A549 (cell line): ENCODE measurements at regions not wholly inside any gene's neighbourhood (a gene's known extent, or its start where the extent isn't known, plus 50 kb on each side); places are given as distances from the start of the nearest gene placed in this dataset.

ENCODE experiments used
- ATAC-seq, 2 experiments: fragments of 200-7000 bp in 1 of 2; fragments of >200 bp in 1 of 2; cut with Nextera tagmentation in 1 of 2; cut with Tn5 transposase in 1 of 2; 3 replicates each; pipeline versions ENCODE4 v1.8.0 to v1.9.1; 2018 to 2020; ENCODE audit warnings: mild to moderate bottlenecking in 1 of 2, moderate library complexity in 1 of 2
- CTCF ChIA-PET: fragments of 300-600 bp; sonication (Branson Sonifier 250); formaldehyde crosslinking; extraction: SDS; loops from one replicate; lab custom pipeline; 2021; ENCODE audit warnings: antibody characterized with exemption, inconsistent platforms; lab: Yijun Ruan, JAX
- POLR2A ChIA-PET: fragments of 350-600 bp; formaldehyde crosslinking; extraction: SDS; loops from one replicate; lab custom pipeline; 2021; ENCODE audit warnings: antibody characterized with exemption, inconsistent platforms; lab: Yijun Ruan, JAX
- DNase-seq, 2 experiments: peaks; one replicate each; pipeline versions ENCODE4 v3.0.0 to v3.0.0-alpha.2; 2011 to 2016; ENCODE audit warnings: low read depth in 1 of 2, low spot score in 1 of 2
- FAIRE-seq: peaks from 2 replicates; lab custom pipeline; 2011; peaks lifted over from hg19 to GRCh38; lab: Jason Lieb, UNC
- H3K27ac ChIP-seq, 2 experiments: fragments of >200 bp; sonication (Bioruptor Twin); formaldehyde crosslinking; 3 replicates each; pipeline ENCODE4 v1.5.1; 2016 to 2017
- H3K4me1 ChIP-seq: fragments of >200 bp; sonication (Bioruptor Twin); formaldehyde crosslinking; 3 replicates; pipeline ENCODE4 v1.6.1; 2016
- H3K4me2 ChIP-seq: fragments of >200 bp; sonication (Bioruptor Twin); formaldehyde crosslinking; 3 replicates; pipeline ENCODE4 v1.6.1; 2016
- H3K4me3 ChIP-seq: fragments of >200 bp; sonication (Bioruptor Twin); formaldehyde crosslinking; 3 replicates; pipeline ENCODE4 v1.5.1; 2016
- H3K9me3 ChIP-seq: fragments of >200 bp; sonication (Bioruptor Twin); formaldehyde crosslinking; 3 replicates; pipeline ENCODE4 v1.6.1; 2016
- ATOH8 ChIP-seq: fragments of 250-450 bp; sonication (Bioruptor Pico); IDR thresholded peaks from 2 replicates; pipeline ENCODE4 v1.5.0; 2020; ENCODE audit warnings: low read depth, mild to moderate bottlenecking, moderate library complexity
- CBX2 ChIP-seq: fragments of 200-600 bp; sonication (generic); IDR thresholded peaks from 2 replicates; pipeline ENCODE4 v1.6.1; 2016; ENCODE audit warnings: low read depth, mild to moderate bottlenecking, borderline replicate concordance
- CHD4 ChIP-seq: fragments of 200-600 bp; sonication (generic); IDR thresholded peaks from 2 replicates; pipeline ENCODE4 v1.6.1; 2016; ENCODE audit warnings: antibody characterized with exemption, mild to moderate bottlenecking, borderline replicate concordance
- EHF ChIP-seq: fragments of 250-450 bp; sonication (Bioruptor Pico); IDR thresholded peaks from 2 replicates; pipeline ENCODE4 v1.5.0; 2020; ENCODE audit warnings: mild to moderate bottlenecking
- ELK1 ChIP-seq: fragments of 150-350 bp; IDR thresholded peaks from 2 replicates; pipeline ENCODE4 v1.6.1; 2014; ENCODE audit warnings: low read depth, mild to moderate bottlenecking, low read length
- FOSL2 ChIP-seq, 2 experiments: fragments of 450-650 bp in 1 of 2; fragments of >200 bp in 1 of 2; sonication (Bioruptor Twin) in 1 of 2; formaldehyde crosslinking; IDR thresholded peaks; 2 replicates each; pipeline versions ENCODE4 v1.5.0 to v1.6.1; 2016 to 2020; ENCODE audit warnings: mild to moderate bottlenecking in 1 of 2, moderate library complexity in 1 of 2
- HDAC2 ChIP-seq: fragments of 200-600 bp; sonication (generic); IDR thresholded peaks from 2 replicates; pipeline ENCODE4 v1.6.1; 2016
- HEYL ChIP-seq: fragments of 250-450 bp; sonication (Bioruptor Pico); IDR thresholded peaks from 2 replicates; pipeline ENCODE4 v1.8.0; 2021; ENCODE audit warnings: mild to moderate bottlenecking, moderate library complexity
- MAX ChIP-seq: IDR thresholded peaks from 2 replicates; pipeline ENCODE4 v1.6.1; 2012
- MAZ ChIP-seq: fragments of 150-350 bp; IDR thresholded peaks from 2 replicates; pipeline ENCODE4 v1.6.1; 2014; ENCODE audit warnings: antibody characterized with exemption, low read depth, low read length, borderline replicate concordance
- MYC ChIP-seq: IDR thresholded peaks from 2 replicates; pipeline ENCODE4 v1.6.1; 2012; ENCODE audit warnings: mild to moderate bottlenecking, inconsistent platforms, low read length, improper control_type of control experiment, borderline replicate concordance
- NFE2L2 ChIP-seq: fragments of 150-350 bp; conservative IDR thresholded peaks from 2 replicates; pipeline ENCODE4 v1.6.1; 2014; ENCODE audit warnings: low read length
- PHF8 ChIP-seq: fragments of 200-600 bp; sonication (generic); IDR thresholded peaks from 2 replicates; pipeline ENCODE4 v1.6.1; 2016; ENCODE audit warnings: low read depth, mild to moderate bottlenecking, antibody characterized with exemption, moderate library complexity, borderline replicate concordance
- POLR2AphosphoS2 ChIP-seq: conservative IDR thresholded peaks from 2 replicates; pipeline ENCODE4 v1.6.1; 2012; ENCODE audit warnings: low read length, improper control_type of control experiment, inconsistent platforms
- RARB ChIP-seq: fragments of 250-450 bp; sonication (Bioruptor Pico); IDR thresholded peaks from 2 replicates; pipeline ENCODE4 v1.8.0; 2021; ENCODE audit warnings: mild to moderate bottlenecking, moderate library complexity
- RFX5 ChIP-seq: fragments of 450-650 bp; IDR thresholded peaks from 2 replicates; pipeline ENCODE4 v1.7.1; 2014; ENCODE audit warnings: antibody characterized with exemption, mild to moderate bottlenecking, moderate library complexity
- SMC3 ChIP-seq: fragments of >200 bp; sonication (Bioruptor Twin); formaldehyde crosslinking; IDR thresholded peaks from 3 replicates; pipeline ENCODE4 v1.6.1; 2018; ENCODE audit warnings: inconsistent platforms
- TFCP2L1 ChIP-seq: fragments of 250-450 bp; sonication (Bioruptor Pico); IDR thresholded peaks from 2 replicates; pipeline ENCODE4 v1.5.0; 2021; ENCODE audit warnings: mild to moderate bottlenecking
- ZC3H11A ChIP-seq: fragments of 450-650 bp; IDR thresholded peaks from 2 replicates; pipeline ENCODE4 v1.6.1; 2014; ENCODE audit warnings: antibody characterized with exemption, mild to moderate bottlenecking
- ZNF302 ChIP-seq: fragments of 250-450 bp; sonication (Bioruptor Pico); IDR thresholded peaks from 2 replicates; pipeline ENCODE4 v1.9.0; 2021; ENCODE audit warnings: inconsistent platforms, mild to moderate bottlenecking, moderate library complexity
- WGBS: methylation state at CpG from one replicate; pipeline ENCODE4 v1.1.6; 2017; ENCODE audit errors: missing lambda C conversion rate; 5-methylcytosine and 5-hydroxymethylcytosine counted together
- TF ChIP-seq, protein P1 (sequence below): IDR thresholded peaks from 2 replicates; pipeline ENCODE4 v1.6.1; 2012; ENCODE audit warnings: low read depth, borderline replicate concordance
- TF ChIP-seq, protein P2 (sequence below): fragments of >200 bp; sonication (Bioruptor Twin); formaldehyde crosslinking; IDR thresholded peaks from 2 replicates; pipeline ENCODE4 v1.6.1; 2016
- TF ChIP-seq, protein P3 (sequence below): fragments of >200 bp; sonication (Bioruptor Twin); formaldehyde crosslinking; IDR thresholded peaks from 3 replicates; pipeline ENCODE4 v1.5.1; 2016
- TF ChIP-seq, protein P4 (sequence below): fragments of 450-650 bp; IDR thresholded peaks from 2 replicates; pipeline ENCODE4 v1.6.1; 2014; ENCODE audit warnings: antibody characterized with exemption

DNA sequence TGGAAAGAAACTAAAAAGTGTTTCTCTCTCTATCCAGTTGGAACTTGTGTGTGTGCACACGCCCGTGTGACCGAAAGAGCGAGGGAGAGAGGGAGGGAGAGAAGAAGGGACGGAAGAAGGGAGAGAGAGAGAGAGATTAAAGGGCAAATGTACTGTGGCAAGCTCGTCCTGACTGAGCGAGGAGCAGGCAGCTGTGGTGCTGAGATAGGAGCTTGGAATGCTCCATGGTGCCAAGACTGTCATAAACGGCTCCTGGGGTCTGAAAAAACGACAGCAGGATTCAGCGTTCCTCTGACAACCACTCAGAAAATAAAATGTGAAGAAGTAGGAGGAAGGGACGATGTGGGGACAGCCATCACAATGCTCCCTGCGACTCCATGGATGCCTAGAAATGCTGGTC, 276.0 kb downstream of the SV2B start:
- no peak overlapping the region for H3K4me2 ChIP-seq
- CTCF ChIA-PET = interaction anchor here (1.2 to 1.7 kb wide), 2 partner anchors 14 to 23 kb away, joined by 3 to 4 read pairs; no protein-coding TSS in a partner anchor
- FAIRE-seq = no peak

DNA sequence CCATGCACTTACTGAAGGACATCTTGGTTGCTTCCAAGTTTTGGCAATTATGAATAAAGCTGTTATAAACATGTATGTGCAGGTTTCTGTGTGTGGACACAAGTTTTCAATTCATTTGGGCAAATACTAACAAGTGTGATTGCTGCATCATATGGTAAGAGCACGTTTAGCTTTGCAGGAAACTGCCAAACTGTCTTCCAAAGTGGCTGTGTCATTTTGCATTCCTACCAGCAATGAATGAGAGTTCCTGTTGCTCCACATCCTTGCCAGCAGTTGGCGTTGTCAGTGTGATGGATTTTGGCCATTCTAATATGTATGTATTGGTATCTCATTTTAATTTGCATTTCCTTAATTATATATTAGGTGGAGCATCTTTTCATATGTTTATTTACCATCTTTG, 280.1 kb downstream of the SV2B start:
- H3K4me3 ChIP-seq = no peak overlapping the region
- CTCF ChIA-PET = interaction anchor here (0.9 kb wide), 1 partner anchor 732 kb away, joined by 3 read pairs; no protein-coding TSS in a partner anchor
- WGBS = 0% methylated on average over 2 of the region's 2 CpGs
- DNase-seq = no peak
- ATAC-seq = no peak
- H3K27ac ChIP-seq = no peak overlapping the region
- POLR2A ChIA-PET = no interaction called here
- TF ChIP-seq ZNF302 = no peak
- TF ChIP-seq, protein P1, sequence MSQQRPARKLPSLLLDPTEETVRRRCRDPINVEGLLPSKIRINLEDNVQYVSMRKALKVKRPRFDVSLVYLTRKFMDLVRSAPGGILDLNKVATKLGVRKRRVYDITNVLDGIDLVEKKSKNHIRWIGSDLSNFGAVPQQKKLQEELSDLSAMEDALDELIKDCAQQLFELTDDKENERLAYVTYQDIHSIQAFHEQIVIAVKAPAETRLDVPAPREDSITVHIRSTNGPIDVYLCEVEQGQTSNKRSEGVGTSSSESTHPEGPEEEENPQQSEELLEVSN = no peak
- TF ChIP-seq MAZ = no peak
- FAIRE-seq = no peak
- no peaks in the 10 kb centered on the region for H3K4me1 ChIP-seq
- no peaks in the 10 kb centered on the region; the same call in 2 of the 3 replicates for H3K9me3 ChIP-seq
- H3K4me2 ChIP-seq = no peak overlapping the region

More for the DNA sequence above, 276.0 kb downstream of the SV2B start:
- no peak for ATAC-seq
- 24% methylated on average over 12 of the region's 12 CpGs for WGBS
- H3K27ac ChIP-seq = no peak overlapping the region
- no peak for DNase-seq
- no peak overlapping the region for H3K4me3 ChIP-seq
- no peaks in the 10 kb centered on the region for H3K4me1 ChIP-seq
- peaks cover 5% of the 10 kb centered on the region; the same call in 1 of the 3 replicates for H3K9me3 ChIP-seq
- POLR2A ChIA-PET = no interaction called here
- TF ChIP-seq RARB (CRISPR knock-in tag) (no peak), ZC3H11A (no peak), MAX (no peak), PHF8 (no peak), CBX2 (no peak), TFCP2L1 (CRISPR knock-in tag) (no peak), MYC (no peak), MAZ (no peak), SMC3 (no peak), RFX5 (no peak), ATOH8 (CRISPR knock-in tag) (no peak)
- TF ChIP-seq, protein P2, sequence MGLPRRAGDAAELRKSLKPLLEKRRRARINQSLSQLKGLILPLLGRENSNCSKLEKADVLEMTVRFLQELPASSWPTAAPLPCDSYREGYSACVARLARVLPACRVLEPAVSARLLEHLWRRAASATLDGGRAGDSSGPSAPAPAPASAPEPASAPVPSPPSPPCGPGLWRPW = no peak
- TF ChIP-seq, all 56 proteins: peak for 0

- H3K27ac ChIP-seq = no peak overlapping the region
- ChIA-PET POLR2A (no interaction called here), CTCF (no interaction called here)
- H3K9me3 ChIP-seq = no peaks in the 10 kb centered on the region; the same call in 2 of the 3 replicates
- no peak overlapping the region for H3K4me2 ChIP-seq
- H3K4me1 ChIP-seq = no peaks in the 10 kb centered on the region
- ATAC-seq (no peak), DNase-seq (no peak), FAIRE-seq (peak; percentile 68)
- no peak overlapping the region for H3K4me3 ChIP-seq
- WGBS = 6% methylated on average over 2 of the region's 2 CpGs
- TF ChIP-seq ZC3H11A = no peak
- TF ChIP-seq FOSL2 (IDR thresholded peaks at IDR 0.05) = no peak
- no peak for TF ChIP-seq FOSL2 (CRISPR knock-in tag; IDR thresholded peaks at IDR 0.05)
- no peak for TF ChIP-seq TFCP2L1 (CRISPR knock-in tag)
- TF ChIP-seq CHD4 = no peak
- no peak for TF ChIP-seq MAZ
- no peak for TF ChIP-seq HDAC2
- TF ChIP-seq POLR2AphosphoS2 = no peak
- TF ChIP-seq, protein P3, sequence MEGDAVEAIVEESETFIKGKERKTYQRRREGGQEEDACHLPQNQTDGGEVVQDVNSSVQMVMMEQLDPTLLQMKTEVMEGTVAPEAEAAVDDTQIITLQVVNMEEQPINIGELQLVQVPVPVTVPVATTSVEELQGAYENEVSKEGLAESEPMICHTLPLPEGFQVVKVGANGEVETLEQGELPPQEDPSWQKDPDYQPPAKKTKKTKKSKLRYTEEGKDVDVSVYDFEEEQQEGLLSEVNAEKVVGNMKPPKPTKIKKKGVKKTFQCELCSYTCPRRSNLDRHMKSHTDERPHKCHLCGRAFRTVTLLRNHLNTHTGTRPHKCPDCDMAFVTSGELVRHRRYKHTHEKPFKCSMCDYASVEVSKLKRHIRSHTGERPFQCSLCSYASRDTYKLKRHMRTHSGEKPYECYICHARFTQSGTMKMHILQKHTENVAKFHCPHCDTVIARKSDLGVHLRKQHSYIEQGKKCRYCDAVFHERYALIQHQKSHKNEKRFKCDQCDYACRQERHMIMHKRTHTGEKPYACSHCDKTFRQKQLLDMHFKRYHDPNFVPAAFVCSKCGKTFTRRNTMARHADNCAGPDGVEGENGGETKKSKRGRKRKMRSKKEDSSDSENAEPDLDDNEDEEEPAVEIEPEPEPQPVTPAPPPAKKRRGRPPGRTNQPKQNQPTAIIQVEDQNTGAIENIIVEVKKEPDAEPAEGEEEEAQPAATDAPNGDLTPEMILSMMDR = no peak
- TF ChIP-seq NFE2L2 = no peak
- TF ChIP-seq ZNF302 = no peak
- TF ChIP-seq, protein P4, sequence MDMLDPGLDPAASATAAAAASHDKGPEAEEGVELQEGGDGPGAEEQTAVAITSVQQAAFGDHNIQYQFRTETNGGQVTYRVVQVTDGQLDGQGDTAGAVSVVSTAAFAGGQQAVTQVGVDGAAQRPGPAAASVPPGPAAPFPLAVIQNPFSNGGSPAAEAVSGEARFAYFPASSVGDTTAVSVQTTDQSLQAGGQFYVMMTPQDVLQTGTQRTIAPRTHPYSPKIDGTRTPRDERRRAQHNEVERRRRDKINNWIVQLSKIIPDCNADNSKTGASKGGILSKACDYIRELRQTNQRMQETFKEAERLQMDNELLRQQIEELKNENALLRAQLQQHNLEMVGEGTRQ = no peak
- TF ChIP-seq EHF (CRISPR knock-in tag) = no peak
- no peak for TF ChIP-seq ELK1
- no peak for TF ChIP-seq SMC3
- no peak for TF ChIP-seq HEYL
Measured at GRCh38 chr15:91383532-91383931, 283.5 kb downstream of the SV2B start.
